ENCODE measurements at regions not wholly inside any gene's neighbourhood (a gene's known extent, or its start where the extent isn't known, plus 50 kb on each side); places are given as distances from the start of the nearest gene placed in this dataset.

DNA sequence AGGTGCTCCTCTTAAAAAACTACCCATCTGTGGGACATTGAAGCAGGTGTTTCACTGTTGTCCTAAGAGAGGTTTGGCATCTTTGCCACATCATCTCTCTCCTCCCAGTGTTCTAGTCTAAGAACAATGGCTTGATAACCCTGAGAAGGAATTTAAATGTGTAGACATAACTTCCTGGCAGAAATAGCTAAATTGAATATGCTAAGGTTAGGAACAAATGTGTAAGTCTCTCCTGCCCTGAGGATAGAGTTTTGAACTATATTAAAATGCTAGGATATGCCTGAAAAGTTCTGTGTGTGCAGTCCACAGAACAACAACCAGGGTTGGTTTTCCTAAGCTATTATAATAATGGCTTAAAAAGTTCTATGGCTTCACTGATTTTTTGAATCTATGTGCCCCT is 106.6 kb downstream of the LRRC70 start:
- CTCF ChIA-PET = no interaction called here
- intact Hi-C loops (cut with micrococcal nuclease) = no loop called here

More for the DNA sequence above, 106.6 kb downstream of the LRRC70 start:
- POLR2A ChIA-PET (ENCODE audit: unreplicated experiment) = no interaction called here
- H3K27me3 ChIP-seq (ENCODE audit: control insufficient read depth, insufficient read depth, low read length) = no peaks in the 10 kb centered on the region
- H2BK120ac ChIP-seq (ENCODE audit: low read depth, low read length) = no peak overlapping the region
- no peak overlapping the region for H3K56ac ChIP-seq (ENCODE audit: extremely low read depth, insufficient read depth, low read length)
- H4K8ac ChIP-seq (ENCODE audit: low read depth in 2 of 2, low read length in 2 of 2) = no peak overlapping the region
- H3K4ac ChIP-seq (ENCODE audit: low read depth, low read length) = no peak overlapping the region
- no peak overlapping the region for H3K27ac ChIP-seq (ENCODE audit: insufficient read depth, low read length)
- in situ Hi-C loops (cut with MboI; ENCODE audit: low sequenced_read_pairs) (no loop called here), dilution Hi-C loops (cut with HindIII; ENCODE audit: low sequenced_read_pairs, unreplicated experiment) (no loop called here)
- H3K9me3 ChIP-seq (ENCODE audit: control insufficient read depth, insufficient read depth, low read length) = no peaks in the 10 kb centered on the region
- no peak overlapping the region for H2AK5ac ChIP-seq (ENCODE audit: low read depth, low read length)
- no peaks in the 10 kb centered on the region for H3K36me3 ChIP-seq (ENCODE audit: control insufficient read depth, insufficient read depth, low read length)
- H3K23ac ChIP-seq (ENCODE audit: low read depth, low read length) = no peak overlapping the region
- no peak overlapping the region for H4K91ac ChIP-seq (ENCODE audit: insufficient read depth, low read depth, low read length)
- no peaks in the 10 kb centered on the region for H3K4me1 ChIP-seq (ENCODE audit: control insufficient read depth, insufficient read depth, low read length)
- TF ChIP-seq, protein P1, sequence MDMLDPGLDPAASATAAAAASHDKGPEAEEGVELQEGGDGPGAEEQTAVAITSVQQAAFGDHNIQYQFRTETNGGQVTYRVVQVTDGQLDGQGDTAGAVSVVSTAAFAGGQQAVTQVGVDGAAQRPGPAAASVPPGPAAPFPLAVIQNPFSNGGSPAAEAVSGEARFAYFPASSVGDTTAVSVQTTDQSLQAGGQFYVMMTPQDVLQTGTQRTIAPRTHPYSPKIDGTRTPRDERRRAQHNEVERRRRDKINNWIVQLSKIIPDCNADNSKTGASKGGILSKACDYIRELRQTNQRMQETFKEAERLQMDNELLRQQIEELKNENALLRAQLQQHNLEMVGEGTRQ (IDR thresholded peaks at IDR 0.05; ENCODE audit: low read depth, low read length) = no peak
- TF ChIP-seq FOS (IDR thresholded peaks at IDR 0.05; ENCODE audit: low read depth, low read length) (no peak), POLR2A (IDR thresholded peaks at IDR 0.05; ENCODE audit: low read depth, low read length) (no peak), RFX5 (IDR thresholded peaks at IDR 0.05; ENCODE audit: low read depth, low read length) (no peak), BHLHE40 (IDR thresholded peaks at IDR 0.05; ENCODE audit: low read depth, low read length) (no peak), CHD1 (IDR thresholded peaks at IDR 0.05; ENCODE audit: low read depth, low read length) (no peak), MAFK (IDR thresholded peaks at IDR 0.05; ENCODE audit: low read depth, low read length) (no peak), RCOR1 (IDR thresholded peaks at IDR 0.05; ENCODE audit: insufficient replicate concordance, low read length) (no peak), CEBPB (IDR thresholded peaks at IDR 0.05; ENCODE audit: low read depth, low read length) (no peak), MAZ (IDR thresholded peaks at IDR 0.05; ENCODE audit: borderline replicate concordance, low read depth, low read length) (no peak), SMC3 (IDR thresholded peaks at IDR 0.05; ENCODE audit: low read depth, low read length) (no peak), RAD21 (IDR thresholded peaks at IDR 0.05; ENCODE audit: low read length) (no peak), NFE2L2 (IDR thresholded peaks at IDR 0.05; ENCODE audit: low read depth, low read length) (no peak), MXI1 (IDR thresholded peaks at IDR 0.05; ENCODE audit: borderline replicate concordance, low read depth, low read length) (no peak)
- TF ChIP-seq, protein P2, sequence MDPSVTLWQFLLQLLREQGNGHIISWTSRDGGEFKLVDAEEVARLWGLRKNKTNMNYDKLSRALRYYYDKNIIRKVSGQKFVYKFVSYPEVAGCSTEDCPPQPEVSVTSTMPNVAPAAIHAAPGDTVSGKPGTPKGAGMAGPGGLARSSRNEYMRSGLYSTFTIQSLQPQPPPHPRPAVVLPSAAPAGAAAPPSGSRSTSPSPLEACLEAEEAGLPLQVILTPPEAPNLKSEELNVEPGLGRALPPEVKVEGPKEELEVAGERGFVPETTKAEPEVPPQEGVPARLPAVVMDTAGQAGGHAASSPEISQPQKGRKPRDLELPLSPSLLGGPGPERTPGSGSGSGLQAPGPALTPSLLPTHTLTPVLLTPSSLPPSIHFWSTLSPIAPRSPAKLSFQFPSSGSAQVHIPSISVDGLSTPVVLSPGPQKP (IDR thresholded peaks at IDR 0.05; ENCODE audit: borderline replicate concordance, low read depth, low read length) = no peak
- TF ChIP-seq, protein P3, sequence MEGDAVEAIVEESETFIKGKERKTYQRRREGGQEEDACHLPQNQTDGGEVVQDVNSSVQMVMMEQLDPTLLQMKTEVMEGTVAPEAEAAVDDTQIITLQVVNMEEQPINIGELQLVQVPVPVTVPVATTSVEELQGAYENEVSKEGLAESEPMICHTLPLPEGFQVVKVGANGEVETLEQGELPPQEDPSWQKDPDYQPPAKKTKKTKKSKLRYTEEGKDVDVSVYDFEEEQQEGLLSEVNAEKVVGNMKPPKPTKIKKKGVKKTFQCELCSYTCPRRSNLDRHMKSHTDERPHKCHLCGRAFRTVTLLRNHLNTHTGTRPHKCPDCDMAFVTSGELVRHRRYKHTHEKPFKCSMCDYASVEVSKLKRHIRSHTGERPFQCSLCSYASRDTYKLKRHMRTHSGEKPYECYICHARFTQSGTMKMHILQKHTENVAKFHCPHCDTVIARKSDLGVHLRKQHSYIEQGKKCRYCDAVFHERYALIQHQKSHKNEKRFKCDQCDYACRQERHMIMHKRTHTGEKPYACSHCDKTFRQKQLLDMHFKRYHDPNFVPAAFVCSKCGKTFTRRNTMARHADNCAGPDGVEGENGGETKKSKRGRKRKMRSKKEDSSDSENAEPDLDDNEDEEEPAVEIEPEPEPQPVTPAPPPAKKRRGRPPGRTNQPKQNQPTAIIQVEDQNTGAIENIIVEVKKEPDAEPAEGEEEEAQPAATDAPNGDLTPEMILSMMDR (conservative IDR thresholded peaks at IDR 0.05; ENCODE audit: low read depth, low read length) = no peak
- H2BK5ac ChIP-seq (ENCODE audit: low read depth, low read length, poor library complexity, severe bottlenecking) = no peak overlapping the region
- BruUV-seq (replicated peaks) = no TSS peak
- H2BK15ac ChIP-seq (ENCODE audit: low read depth, low read length) = no peak overlapping the region
- no peak overlapping the region for H3K18ac ChIP-seq (ENCODE audit: low read depth, low read length)
- H3K4me3 ChIP-seq (ENCODE audit: insufficient read depth, low read depth, low read length) = no peak overlapping the region
- no peak overlapping the region for H2AFZ ChIP-seq (replicated peaks; ENCODE audit: low read length, poor library complexity)
- no peaks in the 10 kb centered on the region for H3K79me1 ChIP-seq (ENCODE audit: low read depth in 1 of 2, low read length in 2 of 2)
- no peak overlapping the region for H2AK9ac ChIP-seq (replicated peaks; ENCODE audit: low read depth, low read length, poor library complexity)
- no peak overlapping the region for H4K5ac ChIP-seq (ENCODE audit: low read depth, low read length)
- ATAC-seq (ENCODE audit: low read depth) (no peak), DNase-seq (no peak)
- H3K9ac ChIP-seq (ENCODE audit: low read depth, low read length) = no peak overlapping the region
- H3K9me1 ChIP-seq (ENCODE audit: insufficient read depth, low read length) = no peaks in the 10 kb centered on the region
- no peak overlapping the region for H3K4me2 ChIP-seq (ENCODE audit: low read depth, low read length)
- no peak overlapping the region for H3K14ac ChIP-seq (replicated peaks; ENCODE audit: low read depth, low read length)
- no peaks in the 10 kb centered on the region for H4K20me1 ChIP-seq (ENCODE audit: insufficient read depth, low read length)
- H2BK20ac ChIP-seq (ENCODE audit: low read depth, low read length) = no peak overlapping the region

All from IMR-90 (cell line).